ENCODE measurements at regions not wholly inside any gene's neighbourhood (a gene's known extent, or its start where the extent isn't known, plus 50 kb on each side); places are given as distances from the start of the nearest gene placed in this dataset.

- TF ChIP-seq CTCF (IDR thresholded peaks at IDR 0.05; ENCODE audit: insufficient read depth, missing control alignments) = no peak
- FAIRE-seq = no peak
- DNase-seq (ENCODE audit: insufficient read length, low spot score) = no peak
Observed at GRCh38 chr16:66134875-66135274, 231.6 kb upstream of the CDH5 start.

DNA sequence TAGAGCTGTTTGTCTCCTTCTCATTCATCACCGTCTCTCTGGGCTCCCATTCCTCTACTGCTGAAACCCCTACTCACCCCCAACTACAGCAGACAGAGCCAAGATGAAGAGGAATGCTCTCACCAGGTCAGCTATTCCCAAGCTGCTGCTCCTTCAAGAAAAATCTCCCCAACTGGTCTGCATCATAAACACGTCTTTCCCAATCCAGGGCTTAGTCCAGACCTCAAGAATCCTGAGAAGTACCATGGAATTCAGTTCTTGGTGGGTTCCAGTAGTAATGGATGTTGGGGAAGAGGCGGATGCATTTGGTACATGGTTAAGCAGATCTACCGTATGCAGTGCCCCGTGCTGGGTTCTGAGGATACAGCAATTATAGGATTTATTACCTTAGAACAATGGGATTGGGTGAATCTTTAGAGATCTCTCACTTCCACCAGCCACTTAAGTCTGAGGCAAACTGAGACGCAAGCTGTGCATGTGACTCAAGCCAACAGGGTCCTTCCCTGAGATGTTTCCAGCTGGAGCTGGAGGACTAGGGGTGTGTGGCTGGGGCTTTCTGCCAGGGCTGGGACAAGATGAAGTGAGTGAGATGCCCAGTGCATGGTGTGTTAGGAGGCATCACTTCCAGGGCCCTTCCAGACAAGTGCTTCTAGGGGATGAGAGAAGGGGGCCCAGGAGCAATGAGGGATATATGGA, 232.7 kb upstream of the CDH5 start:
- no peak for FAIRE-seq
- DNase-seq (ENCODE audit: insufficient read length, low spot score) = no peak
- no peak for TF ChIP-seq CTCF (IDR thresholded peaks at IDR 0.05; ENCODE audit: insufficient read depth, missing control alignments)

DNA sequence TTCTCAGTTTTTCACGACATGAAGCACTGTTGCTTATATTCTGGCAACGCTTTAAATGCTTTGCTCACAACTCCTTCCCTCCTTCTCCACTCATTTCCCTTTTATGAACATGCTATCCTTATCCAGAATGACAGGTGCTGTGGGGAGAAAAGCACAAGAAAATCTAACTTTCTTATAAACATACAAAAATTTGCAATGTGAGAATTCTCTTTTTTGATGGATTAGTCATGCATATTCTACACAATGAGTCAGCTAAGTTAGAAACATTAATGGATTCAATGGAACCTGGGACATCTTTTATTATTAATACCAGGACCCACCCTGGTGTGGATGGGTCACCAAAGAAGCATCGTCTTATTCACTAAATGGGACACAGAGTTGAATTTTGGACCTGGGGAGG, 234.6 kb upstream of the CDH5 start:
- TF ChIP-seq CTCF (IDR thresholded peaks at IDR 0.05; ENCODE audit: insufficient read depth, missing control alignments) = no peak
- DNase-seq (ENCODE audit: insufficient read length, low spot score) (no peak), FAIRE-seq (no peak)

- DNase-seq (ENCODE audit: insufficient read length, low spot score) = no peak
- no peak for TF ChIP-seq CTCF (IDR thresholded peaks at IDR 0.05; ENCODE audit: insufficient read depth, missing control alignments)
- FAIRE-seq = no peak
Observed at GRCh38 chr16:66131156-66131807, 235.2 kb upstream of the CDH5 start.

- TF ChIP-seq CTCF (IDR thresholded peaks at IDR 0.05; ENCODE audit: insufficient read depth, missing control alignments) = no peak
- FAIRE-seq (no peak), DNase-seq (ENCODE audit: insufficient read length, low spot score) (no peak)
Observed at GRCh38 chr16:66130296-66130905, 236.1 kb upstream of the CDH5 start.

- DNase-seq (ENCODE audit: insufficient read length, low spot score) (no peak), FAIRE-seq (no peak)
- no peak for TF ChIP-seq CTCF (IDR thresholded peaks at IDR 0.05; ENCODE audit: insufficient read depth, missing control alignments)
Observed at GRCh38 chr16:66129196-66129595, 237.3 kb upstream of the CDH5 start.

GRCh38 chr16:66128371-66128770, 238.1 kb upstream of the CDH5 start:
- FAIRE-seq = no peak
- no peak for TF ChIP-seq CTCF (IDR thresholded peaks at IDR 0.05; ENCODE audit: insufficient read depth, missing control alignments)
- no peak for DNase-seq (ENCODE audit: insufficient read length, low spot score)

Data from D721Med (cell line).